GM21515 (cell line): ENCODE measurements at regions not wholly inside any gene's neighbourhood (a gene's known extent, or its start where the extent isn't known, plus 50 kb on each side); places are given as distances from the start of the nearest gene placed in this dataset.

Experiments used
- ATAC-seq: cut with Tn5 transposase; IDR thresholded peaks from one replicate; pipeline ENCODE4 v1.9.1; 2021; ENCODE audit not compliant: unreplicated experiment

- no peak for ATAC-seq
Measured at GRCh38 chr7:156166692-156167416, 354.6 kb upstream of the SHH start.

GRCh38 chr7:156163747-156164146 lies 351.5 kb upstream of the SHH start:
- ATAC-seq: no peak

- no peak for ATAC-seq
Measured at GRCh38 chr7:156162451-156162850, 350.2 kb upstream of the SHH start.

- no peak for ATAC-seq
Measured at GRCh38 chr7:156160811-156161210, 348.5 kb upstream of the SHH start.

GRCh38 chr7:156158693-156159092 lies 346.4 kb upstream of the SHH start:
- no peak for ATAC-seq

GRCh38 chr7:156158213-156158612 lies 345.9 kb upstream of the SHH start:
- no peak for ATAC-seq

GRCh38 chr7:156157409-156158012 lies 345.2 kb upstream of the SHH start:
- no peak for ATAC-seq

- ATAC-seq: no peak
Measured at GRCh38 chr7:156156734-156157408, 344.6 kb upstream of the SHH start.

- ATAC-seq: no peak
Measured at GRCh38 chr7:156155988-156156733, 343.9 kb upstream of the SHH start.

GRCh38 chr7:156153590-156153989 lies 341.3 kb upstream of the SHH start:
- ATAC-seq: no peak

- ATAC-seq: no peak
Measured at GRCh38 chr7:156152390-156152789, 340.1 kb upstream of the SHH start.

- ATAC-seq: no peak
Measured at GRCh38 chr7:156151658-156152057, 339.4 kb upstream of the SHH start.

GRCh38 chr7:156151078-156151477 lies 338.8 kb upstream of the SHH start:
- ATAC-seq: no peak

- no peak for ATAC-seq
Measured at GRCh38 chr7:156148995-156149394, 336.7 kb upstream of the SHH start.

GRCh38 chr7:156148547-156148946 lies 336.3 kb upstream of the SHH start:
- no peak for ATAC-seq

GRCh38 chr7:156147756-156148504 lies 335.7 kb upstream of the SHH start:
- ATAC-seq: no peak

- ATAC-seq: no peak
Measured at GRCh38 chr7:156147104-156147503, 334.8 kb upstream of the SHH start.

- ATAC-seq: no peak
Measured at GRCh38 chr7:156145996-156146395, 333.7 kb upstream of the SHH start.

- ATAC-seq: no peak
Measured at GRCh38 chr7:156145184-156145583, 332.9 kb upstream of the SHH start.

GRCh38 chr7:156143683-156144082 lies 331.4 kb upstream of the SHH start:
- no peak for ATAC-seq

GRCh38 chr7:156143158-156143557 lies 330.9 kb upstream of the SHH start:
- ATAC-seq: no peak
